Loucy (cell line): ENCODE measurements at regions not wholly inside any gene's neighbourhood (a gene's known extent, or its start where the extent isn't known, plus 50 kb on each side); places are given as distances from the start of the nearest gene placed in this dataset.
"Not testable (repeated sequence)": the region's sequence is repeated elsewhere in the genome, so short reads cannot be mapped to it uniquely, and the experiment has no call there.

ENCODE experiments used
- H2AFZ ChIP-seq: fragments of 200-600 bp; sonication (generic); 2 replicates; pipeline ENCODE4 v1.6.0; 2016; ENCODE audit warnings: antibody characterized with exemption, mild to moderate bottlenecking, low read length, moderate library complexity
- H3F3A ChIP-seq: fragments of 200-600 bp; 2 replicates; pipeline ENCODE4 v1.6.0; 2016; ENCODE audit warnings: antibody characterized with exemption, low read depth, mild to moderate bottlenecking
- H3K27me3 ChIP-seq: fragments of 200-600 bp; sonication (generic); 2 replicates; pipeline ENCODE4 v1.6.1; 2014; ENCODE audit warnings: low read length, mild to moderate bottlenecking; ENCODE audit not compliant: insufficient read depth, poor library complexity, severe bottlenecking
- H3K36me3 ChIP-seq: fragments of 200-600 bp; sonication (generic); 2 replicates; pipeline ENCODE4 v1.6.1; 2016; ENCODE audit warnings: low read length; ENCODE audit not compliant: insufficient read depth
- H3K4me1 ChIP-seq: fragments of 200-600 bp; sonication (generic); 2 replicates; pipeline ENCODE4 v1.5.1; 2014; ENCODE audit warnings: low read length, mild to moderate bottlenecking; ENCODE audit not compliant: insufficient read depth, poor library complexity, severe bottlenecking
- H3K4me2 ChIP-seq: fragments of 200-600 bp; sonication (generic); 2 replicates; pipeline ENCODE4 v1.6.0; 2014; ENCODE audit warnings: antibody characterized with exemption, low read length, low read depth, mild to moderate bottlenecking; ENCODE audit not compliant: poor library complexity, severe bottlenecking
- H3K4me3 ChIP-seq: fragments of 200-600 bp; sonication (generic); 2 replicates; pipeline ENCODE4 v1.5.1; 2014; ENCODE audit warnings: low read length, mild to moderate bottlenecking, mixed read lengths; ENCODE audit not compliant: poor library complexity, severe bottlenecking
- H3K79me2 ChIP-seq: fragments of 200-600 bp; sonication (generic); 2 replicates; pipeline ENCODE4 v1.6.1; 2014; ENCODE audit warnings: low read length; ENCODE audit not compliant: insufficient read depth
- H3K9ac ChIP-seq: fragments of 200-600 bp; sonication (generic); 2 replicates; pipeline ENCODE4 v1.6.0; 2014; ENCODE audit warnings: mild to moderate bottlenecking, low read depth, low read length, moderate library complexity; ENCODE audit not compliant: poor library complexity, severe bottlenecking
- H3K9me2 ChIP-seq: fragments of 200-600 bp; sonication (generic); replicated peaks from 2 replicates; pipeline ENCODE4 v1.6.1; 2016; ENCODE audit warnings: low read depth, low read length, mixed read lengths
- H3K9me3 ChIP-seq: fragments of 200-600 bp; sonication (generic); 2 replicates; pipeline ENCODE4 v1.6.1; 2014; ENCODE audit warnings: mild to moderate bottlenecking, antibody characterized with exemption, low read length, low read depth; ENCODE audit not compliant: insufficient read depth
- H4K20me1 ChIP-seq: fragments of 200-600 bp; sonication (generic); 2 replicates; pipeline ENCODE4 v1.6.0; 2014; ENCODE audit warnings: antibody characterized with exemption, low read length, mild to moderate bottlenecking; ENCODE audit not compliant: insufficient read depth, poor library complexity, severe bottlenecking
- CTCF ChIP-seq: fragments of 200-600 bp; sonication (generic); conservative IDR thresholded peaks from 2 replicates; pipeline ENCODE4 v1.5.1; 2014; ENCODE audit warnings: mild to moderate bottlenecking, antibody characterized with exemption, low read length
- EZH2phosphoT487 ChIP-seq: fragments of 200-600 bp; IDR thresholded peaks from 2 replicates; pipeline ENCODE4 v1.6.1; 2018; ENCODE audit warnings: antibody characterized with exemption, mild to moderate bottlenecking, moderate library complexity, borderline replicate concordance

- H3K4me3 ChIP-seq: no peak overlapping the region
- H3K9me3 ChIP-seq: no peaks in the 10 kb centered on the region
- no peaks in the 10 kb centered on the region for H3K9me2 ChIP-seq
- H3K27me3 ChIP-seq: no peaks in the 10 kb centered on the region
- TF ChIP-seq EZH2phosphoT487 (no peak), CTCF (no peak)
- H2AFZ ChIP-seq: no peak overlapping the region
- no peaks in the 10 kb centered on the region for H3K4me1 ChIP-seq
- H3K9ac ChIP-seq: no peak overlapping the region
- no peaks in the 10 kb centered on the region for H3K36me3 ChIP-seq
- H3K4me2 ChIP-seq: no peak overlapping the region
- no peaks in the 10 kb centered on the region for H3F3A ChIP-seq
- no peaks in the 10 kb centered on the region for H4K20me1 ChIP-seq
- no peaks in the 10 kb centered on the region for H3K79me2 ChIP-seq
Observed at GRCh38 chr3:35473956-35474355, 165.4 kb upstream of the ARPP21 start.

GRCh38 chr3:35482566-35482965 is 156.8 kb upstream of the ARPP21 start:
- H3K4me2 ChIP-seq, H3K36me3 ChIP-seq, H3K9ac ChIP-seq, H3K79me2 ChIP-seq, H3K4me1 ChIP-seq, H4K20me1 ChIP-seq, H3K9me3 ChIP-seq, H3K27me3 ChIP-seq, H3K9me2 ChIP-seq, H3F3A ChIP-seq, H3K4me3 ChIP-seq: not testable (repeated sequence)
- H2AFZ ChIP-seq: peak overlapping the region; percentile 64; the same call in 1 of the 2 replicates

- no peaks in the 10 kb centered on the region for H3K79me2 ChIP-seq
- no peaks in the 10 kb centered on the region for H3K4me1 ChIP-seq
- H3K9me3 ChIP-seq: no peaks in the 10 kb centered on the region
- no peaks in the 10 kb centered on the region for H3F3A ChIP-seq
- H3K4me2 ChIP-seq: no peak overlapping the region
- TF ChIP-seq CTCF: no peak
- TF ChIP-seq EZH2phosphoT487: no peak
- H3K4me3 ChIP-seq: no peak overlapping the region
- no peak overlapping the region for H2AFZ ChIP-seq
- no peaks in the 10 kb centered on the region for H3K27me3 ChIP-seq
- no peak overlapping the region for H3K9ac ChIP-seq
- H3K9me2 ChIP-seq: no peaks in the 10 kb centered on the region
- no peaks in the 10 kb centered on the region for H4K20me1 ChIP-seq
- H3K36me3 ChIP-seq: no peaks in the 10 kb centered on the region
Observed at GRCh38 chr3:35483131-35483530, 156.2 kb upstream of the ARPP21 start.

- H2AFZ ChIP-seq: peak overlapping the region; percentile 57; the same call in 1 of the 2 replicates
- H3K36me3 ChIP-seq: no peaks in the 10 kb centered on the region
- no peaks in the 10 kb centered on the region for H3F3A ChIP-seq
- no peaks in the 10 kb centered on the region for H3K9me3 ChIP-seq
- no peaks in the 10 kb centered on the region for H3K27me3 ChIP-seq
- H3K9ac ChIP-seq: no peak overlapping the region
- no peak for TF ChIP-seq CTCF
- no peak for TF ChIP-seq EZH2phosphoT487
- no peak overlapping the region for H3K4me2 ChIP-seq
- H3K79me2 ChIP-seq: no peaks in the 10 kb centered on the region
- no peaks in the 10 kb centered on the region for H4K20me1 ChIP-seq
- H3K4me3 ChIP-seq: no peak overlapping the region
- no peaks in the 10 kb centered on the region for H3K9me2 ChIP-seq
- no peaks in the 10 kb centered on the region for H3K4me1 ChIP-seq
Observed at GRCh38 chr3:35484929-35485530, 154.3 kb upstream of the ARPP21 start.
